NB4 (cell line): ENCODE measurements at regions not wholly inside any gene's neighbourhood (a gene's known extent, or its start where the extent isn't known, plus 50 kb on each side); places are given as distances from the start of the nearest gene placed in this dataset.

ENCODE experiments used
- DNase-seq: peaks from one replicate; pipeline ENCODE4 v3.0.0; 2010; ENCODE audit warnings: low read depth
- H3K4me3 ChIP-seq: one replicate; pipeline ENCODE4 v1.5.1; 2011; ENCODE audit warnings: mild to moderate bottlenecking, low read depth, low read length, moderate library complexity
- CTCF ChIP-seq: IDR thresholded peaks from one replicate; pipeline ENCODE4 v1.5.1; 2012; ENCODE audit warnings: low read depth, low read length
- MAX ChIP-seq: IDR thresholded peaks from 2 replicates; pipeline ENCODE4 v1.6.1; 2011; ENCODE audit warnings: low read depth, low read length
- MYC ChIP-seq: IDR thresholded peaks from 2 replicates; pipeline ENCODE4 v1.6.1; 2011; ENCODE audit warnings: low read depth, low read length
- POLR2A ChIP-seq: IDR thresholded peaks from 2 replicates; pipeline ENCODE4 v1.6.1; 2011; ENCODE audit warnings: mild to moderate bottlenecking; ENCODE audit not compliant: insufficient read length; ENCODE audit errors: extremely low read depth

GRCh38 chr1:239269706-239270105 lies 116.7 kb upstream of the CHRM3 start:
- no peak overlapping the region for H3K4me3 ChIP-seq

GRCh38 chr1:239268941-239269340 lies 117.4 kb upstream of the CHRM3 start:
- H3K4me3 ChIP-seq: no peak overlapping the region
- no peak for DNase-seq
- TF ChIP-seq MYC: no peak
- TF ChIP-seq POLR2A: no peak
- no peak for TF ChIP-seq MAX
- no peak for TF ChIP-seq CTCF

More at GRCh38 chr1:239269706-239270105, 116.7 kb upstream of the CHRM3 start:
- no peak for DNase-seq
- no peak for TF ChIP-seq CTCF
- no peak for TF ChIP-seq MAX
- TF ChIP-seq MYC: no peak
- no peak for TF ChIP-seq POLR2A

GRCh38 chr1:239268007-239268406 lies 118.4 kb upstream of the CHRM3 start:
- TF ChIP-seq MAX (no peak), POLR2A (no peak), CTCF (no peak), MYC (no peak)
- H3K4me3 ChIP-seq: no peak overlapping the region
- no peak for DNase-seq

GRCh38 chr1:239263801-239264200 lies 122.6 kb upstream of the CHRM3 start:
- TF ChIP-seq MAX: no peak
- TF ChIP-seq POLR2A: no peak
- TF ChIP-seq CTCF: no peak
- no peak for TF ChIP-seq MYC
- no peak for DNase-seq
- H3K4me3 ChIP-seq: no peak overlapping the region

GRCh38 chr1:239262538-239262937 lies 123.8 kb upstream of the CHRM3 start:
- no peak for TF ChIP-seq MYC
- no peak for TF ChIP-seq CTCF
- no peak for TF ChIP-seq MAX
- no peak for TF ChIP-seq POLR2A
- H3K4me3 ChIP-seq: no peak overlapping the region
- DNase-seq: no peak

- no peak for TF ChIP-seq MYC
- TF ChIP-seq CTCF: no peak
- no peak for TF ChIP-seq MAX
- TF ChIP-seq POLR2A: no peak
- no peak overlapping the region for H3K4me3 ChIP-seq
- no peak for DNase-seq
Measured at GRCh38 chr1:239261521-239261920, 124.8 kb upstream of the CHRM3 start.
